Osteoblast (primary cell): ENCODE measurements at regions not wholly inside any gene's neighbourhood (a gene's known extent, or its start where the extent isn't known, plus 50 kb on each side); places are given as distances from the start of the nearest gene placed in this dataset.

Source experiments
- DNase-seq: peaks from one replicate; pipeline ENCODE4 v3.0.0; 2011; ENCODE audit warnings: low spot score, mixed read lengths; ENCODE audit not compliant: insufficient read length; ENCODE audit errors: missing footprints
- H2AFZ ChIP-seq: 2 replicates; pipeline ENCODE4 v1.6.0; 2011; ENCODE audit warnings: mild to moderate bottlenecking, low read length
- H3K27ac ChIP-seq: 2 replicates; pipeline ENCODE4 v1.5.1; 2011; ENCODE audit warnings: mild to moderate bottlenecking, low read depth, low read length, moderate library complexity
- H3K27me3 ChIP-seq: 2 replicates; pipeline ENCODE4 v1.6.0; 2012; ENCODE audit warnings: mild to moderate bottlenecking, control low read depth, inconsistent platforms, low read length, moderate library complexity; ENCODE audit not compliant: insufficient read depth
- H3K36me3 ChIP-seq: 2 replicates; pipeline ENCODE4 v1.5.1; 2011; ENCODE audit warnings: mild to moderate bottlenecking, low read length, control low read depth, moderate library complexity; ENCODE audit not compliant: insufficient read depth
- H3K4me1 ChIP-seq: 2 replicates; pipeline ENCODE4 v1.5.1; 2011; ENCODE audit warnings: mild to moderate bottlenecking, low read length, control low read depth, moderate library complexity; ENCODE audit not compliant: insufficient read depth
- H3K4me2 ChIP-seq: 2 replicates; pipeline ENCODE4 v1.6.0; 2011; ENCODE audit warnings: mild to moderate bottlenecking, low read length; ENCODE audit not compliant: insufficient read depth
- H3K4me3 ChIP-seq: fragments of 200-600 bp; sonication (generic); 3 replicates; pipeline ENCODE4 v1.5.1; 2012; ENCODE audit warnings: mild to moderate bottlenecking, low read length, inconsistent platforms; ENCODE audit not compliant: insufficient read depth
- H3K79me2 ChIP-seq: 2 replicates; pipeline ENCODE4 v1.6.0; 2012; ENCODE audit warnings: mild to moderate bottlenecking, low read length, control low read depth, inconsistent platforms; ENCODE audit not compliant: insufficient read depth
- H3K9me3 ChIP-seq: 2 replicates; pipeline ENCODE4 v1.5.1; 2011; ENCODE audit warnings: low read depth, low read length, control low read depth
- H4K20me1 ChIP-seq: 2 replicates; pipeline ENCODE4 v1.6.0; 2012; ENCODE audit warnings: mild to moderate bottlenecking, low read length, control low read depth; ENCODE audit not compliant: insufficient read depth
- CTCF ChIP-seq: IDR thresholded peaks from 2 replicates; pipeline ENCODE4 v1.5.1; 2011; ENCODE audit warnings: mild to moderate bottlenecking, low read depth, low read length, moderate library complexity; ENCODE audit errors: extremely low read depth

- H3K4me2 ChIP-seq: no peak overlapping the region
- no peak for TF ChIP-seq CTCF
- no peaks in the 10 kb centered on the region for H3K79me2 ChIP-seq
- peaks cover 62% of the 10 kb centered on the region for H3K4me1 ChIP-seq
- no peaks in the 10 kb centered on the region for H3K36me3 ChIP-seq
- H3K27me3 ChIP-seq: no peaks in the 10 kb centered on the region
- H3K9me3 ChIP-seq: no peaks in the 10 kb centered on the region
- H4K20me1 ChIP-seq: no peaks in the 10 kb centered on the region
- H3K27ac ChIP-seq: peak overlapping the region; percentile 91
- no peak for DNase-seq
- H2AFZ ChIP-seq: no peak overlapping the region
- H3K4me3 ChIP-seq: no peak overlapping the region
Observed at GRCh38 chr1:234845836-234846235, 235.9 kb upstream of the IRF2BP2 start.

DNA sequence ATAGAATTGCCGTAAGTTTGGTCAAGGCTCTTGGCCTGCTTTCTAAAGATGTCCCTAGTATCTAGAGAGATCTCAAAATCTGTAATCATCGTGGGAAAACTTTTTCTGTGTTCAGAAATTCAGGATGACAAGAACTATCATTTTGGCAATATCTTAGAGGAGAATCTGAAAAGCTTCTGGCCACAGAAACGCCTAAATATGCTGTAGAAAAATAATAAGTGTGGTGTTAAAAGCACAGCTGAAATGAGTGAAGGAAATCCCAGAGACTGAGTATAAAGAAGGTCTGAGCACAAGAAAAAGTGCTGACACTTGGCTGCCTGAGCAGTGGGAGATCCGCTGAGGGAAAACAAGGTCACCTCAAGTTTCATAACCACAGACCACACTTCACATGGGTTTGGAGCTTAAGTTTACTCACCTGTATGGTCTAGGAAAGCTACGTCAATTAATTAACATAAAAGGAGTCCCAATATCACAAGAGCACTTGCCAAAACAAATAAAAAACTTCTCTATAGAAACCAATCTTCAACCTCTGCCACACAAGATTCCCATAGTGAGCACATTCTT, 235.2 kb upstream of the IRF2BP2 start:
- Histone ChIP-seq H3K36me3 (no peaks in the 10 kb centered on the region), H3K27ac (peak overlapping the region; percentile 91), H3K9me3 (no peaks in the 10 kb centered on the region), H4K20me1 (no peaks in the 10 kb centered on the region), H3K79me2 (no peaks in the 10 kb centered on the region), H3K27me3 (no peaks in the 10 kb centered on the region), H3K4me1 (peaks cover 69% of the 10 kb centered on the region), H3K4me2 (peak overlapping the region; percentile 28), H3K4me3 (no peak overlapping the region), H2AFZ (peak overlapping the region; percentile 36)
- no peak for DNase-seq
- TF ChIP-seq CTCF: no peak

DNA sequence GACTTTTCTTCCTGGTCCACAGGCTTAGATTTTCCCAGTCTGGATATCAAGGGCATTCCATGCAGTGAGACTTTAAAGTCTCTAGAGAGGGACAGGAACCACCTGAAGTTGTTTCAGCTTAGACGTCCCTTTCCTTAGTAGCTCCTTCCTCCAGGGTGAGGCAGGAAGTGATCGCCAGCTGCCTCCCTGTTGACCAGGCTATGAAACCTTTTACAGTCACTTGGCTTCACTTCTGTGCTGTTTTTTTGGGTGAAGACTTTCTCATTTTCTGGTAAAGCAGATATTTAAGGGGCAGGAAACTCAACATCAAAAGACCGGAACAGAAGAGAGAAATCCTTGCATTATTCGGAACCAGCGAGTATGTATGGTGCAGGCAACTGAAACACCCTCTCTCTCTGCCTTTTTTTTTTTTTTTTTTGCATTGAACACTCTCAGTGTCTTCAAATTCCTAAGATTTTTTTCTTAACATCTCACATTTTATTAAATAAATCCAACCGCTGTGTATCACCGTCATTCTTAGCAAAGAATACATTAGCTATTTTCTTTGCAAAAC, 234.6 kb upstream of the IRF2BP2 start:
- no peak overlapping the region for H2AFZ ChIP-seq
- no peak for TF ChIP-seq CTCF
- H4K20me1 ChIP-seq: no peaks in the 10 kb centered on the region
- no peak overlapping the region for H3K4me3 ChIP-seq
- DNase-seq: no peak
- H3K4me2 ChIP-seq: peak overlapping the region; percentile 28
- H3K27ac ChIP-seq: peak overlapping the region; percentile 91
- no peaks in the 10 kb centered on the region for H3K79me2 ChIP-seq
- no peaks in the 10 kb centered on the region for H3K9me3 ChIP-seq
- no peaks in the 10 kb centered on the region for H3K27me3 ChIP-seq
- H3K4me1 ChIP-seq: peaks cover 67% of the 10 kb centered on the region
- H3K36me3 ChIP-seq: no peaks in the 10 kb centered on the region

DNA sequence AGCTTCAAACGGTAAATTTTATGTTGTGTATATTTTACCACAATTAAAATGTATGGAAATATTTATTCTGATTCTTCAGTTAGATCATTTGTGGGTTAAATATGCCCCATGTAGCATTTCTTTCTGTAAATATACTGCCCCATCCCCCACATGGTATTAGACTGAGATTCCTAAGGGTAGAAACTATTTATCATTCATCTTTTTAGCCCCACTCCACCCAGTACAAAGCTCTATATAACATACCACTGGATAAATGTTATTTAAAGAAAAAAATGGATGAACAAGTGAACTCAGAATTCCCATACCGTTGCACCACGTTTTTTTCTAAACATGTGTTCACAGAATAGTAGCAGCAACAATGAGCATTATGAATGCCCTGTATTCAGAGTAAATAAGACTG, 234.0 kb upstream of the IRF2BP2 start:
- H3K27me3 ChIP-seq: no peaks in the 10 kb centered on the region
- H3K4me1 ChIP-seq: peaks cover 61% of the 10 kb centered on the region
- H3K36me3 ChIP-seq: no peaks in the 10 kb centered on the region
- H2AFZ ChIP-seq: no peak overlapping the region
- no peaks in the 10 kb centered on the region for H3K79me2 ChIP-seq
- peak overlapping the region; percentile 91 for H3K27ac ChIP-seq
- H3K9me3 ChIP-seq: no peaks in the 10 kb centered on the region
- H3K4me2 ChIP-seq: no peak overlapping the region
- H4K20me1 ChIP-seq: no peaks in the 10 kb centered on the region
- no peak for DNase-seq
- no peak overlapping the region for H3K4me3 ChIP-seq
- no peak for TF ChIP-seq CTCF
